GM12875 (cell line): ENCODE measurements at regions not wholly inside any gene's neighbourhood (a gene's known extent, or its start where the extent isn't known, plus 50 kb on each side); places are given as distances from the start of the nearest gene placed in this dataset.
"Not testable (repeated sequence)": the region's sequence is repeated elsewhere in the genome, so short reads cannot be mapped to it uniquely, and the experiment has no call there.

Experiments used
- H3K4me3 ChIP-seq: one replicate; pipeline ENCODE4 v1.5.1; 2011; ENCODE audit warnings: low read depth, low read length, control low read depth
- TF ChIP-seq, protein P1 (sequence below): IDR thresholded peaks from 2 replicates; pipeline ENCODE4 v1.5.1; 2011; ENCODE audit warnings: low read depth, mild to moderate bottlenecking, control low read depth, inconsistent platforms, low read length, moderate library complexity, borderline replicate concordance; ENCODE audit not compliant: insufficient read depth

DNA sequence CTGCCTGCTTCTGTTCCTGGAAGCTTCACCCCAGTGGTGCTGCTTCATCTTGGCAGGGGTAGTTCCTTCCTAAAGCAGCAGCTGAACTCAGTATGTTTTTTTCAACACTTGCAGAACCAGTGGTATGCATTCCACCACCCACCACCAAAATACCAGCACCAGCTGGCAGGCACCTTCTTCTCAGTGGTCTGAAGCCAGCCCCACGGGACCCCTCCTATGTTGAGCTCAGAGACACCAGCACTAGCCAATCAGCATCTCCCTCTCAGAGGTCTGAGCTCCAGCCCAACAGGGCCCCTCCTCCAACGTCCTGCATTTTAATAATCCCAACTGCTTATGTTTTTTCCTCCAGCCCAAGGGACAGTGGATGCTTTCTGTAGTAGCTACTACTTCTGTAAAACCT is 299.6 kb upstream of the CCL2 start:
- TF ChIP-seq, protein P1, sequence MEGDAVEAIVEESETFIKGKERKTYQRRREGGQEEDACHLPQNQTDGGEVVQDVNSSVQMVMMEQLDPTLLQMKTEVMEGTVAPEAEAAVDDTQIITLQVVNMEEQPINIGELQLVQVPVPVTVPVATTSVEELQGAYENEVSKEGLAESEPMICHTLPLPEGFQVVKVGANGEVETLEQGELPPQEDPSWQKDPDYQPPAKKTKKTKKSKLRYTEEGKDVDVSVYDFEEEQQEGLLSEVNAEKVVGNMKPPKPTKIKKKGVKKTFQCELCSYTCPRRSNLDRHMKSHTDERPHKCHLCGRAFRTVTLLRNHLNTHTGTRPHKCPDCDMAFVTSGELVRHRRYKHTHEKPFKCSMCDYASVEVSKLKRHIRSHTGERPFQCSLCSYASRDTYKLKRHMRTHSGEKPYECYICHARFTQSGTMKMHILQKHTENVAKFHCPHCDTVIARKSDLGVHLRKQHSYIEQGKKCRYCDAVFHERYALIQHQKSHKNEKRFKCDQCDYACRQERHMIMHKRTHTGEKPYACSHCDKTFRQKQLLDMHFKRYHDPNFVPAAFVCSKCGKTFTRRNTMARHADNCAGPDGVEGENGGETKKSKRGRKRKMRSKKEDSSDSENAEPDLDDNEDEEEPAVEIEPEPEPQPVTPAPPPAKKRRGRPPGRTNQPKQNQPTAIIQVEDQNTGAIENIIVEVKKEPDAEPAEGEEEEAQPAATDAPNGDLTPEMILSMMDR = no peak
- no peak overlapping the region for H3K4me3 ChIP-seq

GRCh38 chr17:33959098-33959497 is 296.0 kb upstream of the CCL2 start:
- not testable (repeated sequence) for H3K4me3 ChIP-seq

- H3K4me3 ChIP-seq = no peak overlapping the region
- TF ChIP-seq, protein P1 = no peak
Measured at GRCh38 chr17:33962857-33963655, 292.0 kb upstream of the CCL2 start.

DNA sequence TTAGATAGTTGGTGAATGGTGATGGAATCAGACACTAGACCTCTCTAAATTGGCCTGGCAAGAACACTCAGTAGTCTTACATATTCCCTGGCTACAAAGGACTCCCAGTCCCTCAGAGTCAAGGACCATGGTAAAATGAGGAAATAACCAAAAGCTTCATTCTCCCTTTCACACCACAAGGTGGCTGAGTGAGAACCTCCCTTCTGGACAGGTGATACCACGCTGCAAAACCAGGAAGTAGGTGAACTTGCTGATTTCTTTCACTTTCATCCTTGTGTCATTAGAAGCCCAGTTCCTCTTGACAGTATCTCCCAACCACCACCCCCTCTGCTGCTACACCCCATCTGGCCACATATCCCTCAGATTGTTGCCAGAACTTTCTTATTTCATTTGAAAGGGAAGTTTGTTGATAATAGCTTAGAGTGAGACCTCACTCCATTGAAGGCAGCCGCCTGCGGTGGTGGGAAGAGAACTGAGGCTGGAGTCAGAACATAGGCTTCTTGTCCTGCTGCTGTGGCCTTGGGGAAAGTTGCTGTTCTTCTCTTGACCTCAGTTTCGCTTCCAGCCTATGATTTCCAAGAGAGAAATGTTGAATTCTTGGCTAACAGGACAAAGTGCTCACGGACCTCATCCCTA is 290.6 kb upstream of the CCL2 start:
- no peak overlapping the region for H3K4me3 ChIP-seq
- TF ChIP-seq, protein P1 = peak; percentile 53; the same call in 1 of the 2 replicates

DNA sequence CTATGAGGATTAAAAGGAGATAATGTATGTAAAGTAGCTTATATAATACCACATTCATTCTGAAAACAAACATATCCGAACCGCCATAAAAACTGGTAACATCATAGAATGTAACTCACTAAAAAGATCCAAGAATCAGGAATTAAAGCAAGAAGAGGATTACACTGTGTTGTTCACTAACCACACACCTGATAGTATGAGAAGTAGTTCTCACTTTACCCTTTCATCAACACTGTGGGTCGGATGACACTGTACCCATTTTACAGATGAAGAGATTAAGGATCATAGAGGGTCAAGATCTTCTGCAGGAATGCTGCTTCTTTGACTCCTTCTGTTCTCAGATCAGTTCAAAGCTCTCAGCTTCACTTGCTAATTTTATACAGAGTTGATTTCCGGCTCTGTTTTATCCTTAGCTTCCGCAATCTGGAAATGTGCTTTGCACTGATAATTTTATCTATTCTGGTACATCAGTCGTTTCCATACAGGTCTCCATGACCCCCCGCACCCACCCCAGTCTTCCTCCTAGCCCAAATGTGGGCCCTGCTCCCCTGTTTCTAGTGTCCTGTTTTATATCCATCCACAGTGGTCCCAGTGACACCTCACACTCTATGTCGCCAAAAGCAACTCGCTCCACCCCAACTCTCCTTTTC is 288.6 kb upstream of the CCL2 start:
- TF ChIP-seq, protein P1 = no peak

DNA sequence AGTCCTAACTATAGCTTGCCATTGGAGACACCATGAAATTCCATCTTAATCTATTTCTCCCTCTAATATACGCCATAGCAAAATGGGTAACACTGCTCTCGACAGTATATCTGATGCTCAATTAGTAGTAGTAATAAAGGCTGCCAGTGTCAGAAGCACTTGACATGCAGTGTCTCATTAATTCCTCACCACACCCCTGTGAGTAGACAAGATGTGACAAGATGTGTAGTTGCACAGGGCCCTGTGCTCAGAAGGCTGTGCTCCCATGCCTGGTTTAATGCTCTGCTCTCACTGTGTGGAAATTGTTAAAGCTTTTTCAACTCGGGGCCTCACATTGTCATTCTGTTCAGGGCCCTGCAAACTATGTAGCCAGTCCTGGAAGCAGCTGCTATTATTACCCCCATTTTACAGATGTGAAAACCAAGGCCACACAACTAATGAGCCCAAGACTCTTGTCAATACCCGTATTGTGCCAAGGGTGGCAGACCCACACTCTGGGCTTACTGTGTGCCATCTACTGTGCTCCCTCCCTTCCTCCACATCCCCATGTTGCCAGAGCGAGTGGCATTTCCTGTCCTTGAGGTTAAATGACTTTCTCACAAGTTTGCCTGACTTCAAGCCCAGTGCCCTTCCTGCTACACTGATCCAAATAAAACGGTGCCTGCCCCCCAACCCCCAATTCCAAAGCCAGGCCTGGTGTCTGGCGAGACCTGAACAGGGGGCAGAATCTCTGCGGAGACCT is 287.3 kb upstream of the CCL2 start:
- no peak overlapping the region for H3K4me3 ChIP-seq
- TF ChIP-seq, protein P1 = no peak

More for the DNA sequence above, 288.6 kb upstream of the CCL2 start:
- no peak overlapping the region for H3K4me3 ChIP-seq
